ENCODE measurements at regions not wholly inside any gene's neighbourhood (a gene's known extent, or its start where the extent isn't known, plus 50 kb on each side); places are given as distances from the start of the nearest gene placed in this dataset.

GRCh38 chr3:148600440-148600839, 97.3 kb upstream of the AGTR1 start:
- H3K4me3 ChIP-seq (ENCODE audit: control insufficient read depth, low read depth, low read length), result no peak overlapping the region
- TF ChIP-seq CTCF (IDR thresholded peaks at IDR 0.05; ENCODE audit: control insufficient read depth, insufficient read depth, low read depth, low read length, missing control alignments), result no peak
- no peak for DNase-seq (ENCODE audit: low read depth)

- no peak overlapping the region for H3K4me3 ChIP-seq (ENCODE audit: control insufficient read depth, low read depth, low read length)
- DNase-seq (ENCODE audit: low read depth), result no peak
- no peak for TF ChIP-seq CTCF (IDR thresholded peaks at IDR 0.05; ENCODE audit: control insufficient read depth, insufficient read depth, low read depth, low read length, missing control alignments)
Measured at GRCh38 chr3:148600902-148601765, 96.6 kb upstream of the AGTR1 start.

GRCh38 chr3:148601766-148602685, 95.7 kb upstream of the AGTR1 start:
- DNase-seq (ENCODE audit: low read depth), result peak; percentile 8
- no peak overlapping the region for H3K4me3 ChIP-seq (ENCODE audit: control insufficient read depth, low read depth, low read length)
- no peak for TF ChIP-seq CTCF (IDR thresholded peaks at IDR 0.05; ENCODE audit: control insufficient read depth, insufficient read depth, low read depth, low read length, missing control alignments)

- peak; percentile 7 for DNase-seq (ENCODE audit: low read depth)
- peak overlapping the region; percentile 11; the same call in 1 of the 2 replicates for H3K4me3 ChIP-seq (ENCODE audit: control insufficient read depth, low read depth, low read length)
- no peak for TF ChIP-seq CTCF (IDR thresholded peaks at IDR 0.05; ENCODE audit: control insufficient read depth, insufficient read depth, low read depth, low read length, missing control alignments)
Measured at GRCh38 chr3:148604270-148605085, 93.2 kb upstream of the AGTR1 start.

GRCh38 chr3:148605521-148605920, 92.2 kb upstream of the AGTR1 start:
- H3K4me3 ChIP-seq (ENCODE audit: control insufficient read depth, low read depth, low read length), result no peak overlapping the region
- DNase-seq (ENCODE audit: low read depth), result no peak
- no peak for TF ChIP-seq CTCF (IDR thresholded peaks at IDR 0.05; ENCODE audit: control insufficient read depth, insufficient read depth, low read depth, low read length, missing control alignments)

GRCh38 chr3:148606979-148607378, 90.7 kb upstream of the AGTR1 start:
- no peak for TF ChIP-seq CTCF (IDR thresholded peaks at IDR 0.05; ENCODE audit: control insufficient read depth, insufficient read depth, low read depth, low read length, missing control alignments)
- H3K4me3 ChIP-seq (ENCODE audit: control insufficient read depth, low read depth, low read length), result no peak overlapping the region
- DNase-seq (ENCODE audit: low read depth), result no peak
